CD4-positive, alpha-beta T cell treated with Interleukin-12 subunit alpha and Interleukin-12 subunit beta, for 1 hour (primary cell): ENCODE measurements at regions not wholly inside any gene's neighbourhood (a gene's known extent, or its start where the extent isn't known, plus 50 kb on each side); places are given as distances from the start of the nearest gene placed in this dataset.
"Not testable (repeated sequence)": the region's sequence is repeated elsewhere in the genome, so short reads cannot be mapped to it uniquely, and the experiment has no call there.

Source experiments
- DNase-seq: peaks from one replicate; pipeline ENCODE4 v3.0.0-alpha.2; 2020

DNA sequence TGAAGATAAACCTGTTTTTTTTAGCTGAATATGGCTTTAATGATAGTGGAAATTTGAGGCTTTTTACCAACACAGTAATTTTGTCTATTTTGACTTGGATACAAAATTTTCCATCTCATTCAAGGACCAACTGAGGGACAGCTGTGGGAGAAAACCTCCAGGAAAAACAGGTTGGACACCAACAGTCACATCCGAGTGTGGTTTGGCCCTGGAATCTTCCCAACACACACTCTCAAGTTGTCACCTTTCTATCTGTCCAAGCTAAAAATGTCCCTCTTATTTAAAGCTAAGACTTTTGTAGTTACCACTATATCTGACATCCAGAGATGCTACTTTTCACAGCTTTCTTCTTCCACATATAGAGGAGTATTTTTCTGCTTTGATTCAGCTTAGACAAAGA lies 404.9 kb downstream of the PCDH7 start:
- no peak for DNase-seq

- no peak for DNase-seq
These were observed 405.3 kb downstream of the PCDH7 start for GRCh38 chr4:31125496-31125895.

DNA sequence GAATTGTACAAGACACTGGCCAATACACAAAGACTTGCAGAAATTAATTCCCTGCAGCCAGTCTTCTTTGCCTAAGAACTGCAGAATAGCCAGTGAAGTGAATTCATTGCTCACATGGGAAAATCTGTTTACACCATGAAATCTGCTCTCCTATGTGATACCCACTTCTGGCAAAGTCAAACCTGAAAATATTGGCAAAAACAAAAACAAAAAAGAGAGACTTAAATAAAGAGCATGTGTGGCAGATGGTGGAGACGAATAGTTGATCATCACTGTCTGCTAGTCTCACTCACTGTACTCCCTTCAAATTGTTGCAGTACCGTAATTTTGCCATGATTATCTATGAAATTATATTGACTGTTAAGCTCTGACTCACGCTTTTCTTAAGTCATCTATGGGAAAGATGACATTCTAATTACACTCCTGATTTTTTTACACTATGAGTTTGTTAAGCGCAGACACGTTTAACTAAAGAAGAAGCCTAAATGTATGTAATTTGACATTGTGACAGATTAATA lies 406.8 kb downstream of the PCDH7 start:
- no peak for DNase-seq

DNA sequence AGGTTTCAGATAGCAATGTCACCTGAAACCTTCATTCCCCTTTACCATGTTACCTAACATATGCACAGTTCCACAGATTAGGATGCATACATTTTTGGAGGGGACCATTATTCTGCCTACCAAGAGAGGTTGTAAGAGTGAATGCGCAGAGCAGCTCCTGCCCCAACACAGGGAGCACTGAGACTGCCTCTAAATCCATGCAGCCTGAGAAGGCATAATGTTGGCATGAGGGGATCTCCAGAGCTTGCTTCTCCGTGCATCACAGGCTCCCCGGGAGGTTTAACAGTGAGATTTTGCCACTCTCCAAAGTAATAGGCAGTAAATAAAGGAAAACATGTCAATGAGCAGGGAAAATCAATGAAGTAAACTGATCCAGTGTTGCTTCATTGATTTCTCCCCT lies 410.8 kb downstream of the PCDH7 start:
- DNase-seq, result no peak

DNA sequence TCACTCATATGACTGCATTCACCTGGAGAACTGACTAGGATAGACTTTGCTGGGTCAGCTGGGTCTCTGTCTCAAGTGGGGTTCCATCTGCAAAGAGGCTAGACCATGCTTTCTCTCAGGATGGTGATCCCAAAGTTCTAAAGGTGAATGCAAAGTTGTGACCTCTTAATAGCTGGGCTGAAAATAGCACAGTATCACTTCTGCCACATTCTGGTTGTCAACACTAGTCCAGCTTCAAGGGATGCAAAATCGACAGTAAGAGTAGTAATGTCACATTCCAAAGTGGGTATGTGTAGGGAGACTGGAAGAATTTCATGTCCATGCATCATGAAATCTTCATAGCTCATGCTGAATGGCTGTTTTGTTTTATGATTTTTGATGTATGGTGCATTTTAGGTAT lies 414.6 kb downstream of the PCDH7 start:
- DNase-seq, result no peak

- DNase-seq, result no peak
These were observed 419.6 kb downstream of the PCDH7 start for GRCh38 chr4:31139767-31140166.

DNA sequence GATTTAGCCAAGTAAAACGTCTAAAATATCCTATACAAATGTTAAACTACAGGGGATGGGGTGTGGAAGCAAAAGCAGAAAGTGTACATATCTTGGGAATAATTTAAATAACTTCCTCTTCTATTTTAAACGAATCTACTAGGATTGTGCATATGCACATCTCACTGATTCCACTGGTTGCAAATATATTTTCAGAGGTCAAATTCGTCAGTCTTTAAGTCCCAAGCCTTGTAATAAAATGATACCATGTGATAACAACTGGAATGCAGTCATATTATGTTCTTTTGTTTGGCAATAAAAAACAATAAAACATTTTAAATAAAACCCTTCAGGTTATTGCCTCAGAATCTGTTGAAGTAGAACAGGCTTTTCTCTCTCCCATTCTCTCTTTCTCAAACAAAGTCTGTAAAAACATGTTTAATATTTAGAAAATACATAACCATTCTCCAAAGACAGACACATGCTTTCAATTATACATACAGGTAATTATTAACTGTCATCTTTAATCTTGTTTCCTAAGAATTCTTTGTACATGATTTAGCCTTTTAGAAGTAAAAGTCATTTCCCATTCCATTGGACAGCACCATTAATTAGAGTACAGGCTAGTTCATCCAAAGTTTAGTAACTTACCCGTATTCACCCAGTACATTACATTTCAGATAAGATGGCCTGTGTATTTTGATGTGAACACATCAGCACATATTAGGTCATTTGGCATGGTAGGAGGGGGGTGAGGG lies 421.1 kb downstream of the PCDH7 start:
- no peak for DNase-seq

DNA sequence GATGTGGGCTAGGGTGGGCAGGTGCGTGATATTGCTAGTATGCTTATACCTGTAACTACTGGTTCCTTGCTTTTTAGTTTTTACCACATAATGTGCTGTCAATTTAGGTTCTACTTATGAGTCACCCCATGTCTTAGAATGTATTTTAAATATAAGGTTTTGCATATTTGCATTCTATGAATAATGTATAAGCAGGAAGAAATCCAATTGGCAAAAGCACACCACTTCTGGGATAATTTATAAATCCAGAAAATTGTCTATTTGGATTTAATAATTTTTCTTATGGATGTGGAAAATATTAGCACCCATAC lies 421.6 kb downstream of the PCDH7 start:
- no peak for DNase-seq

DNA sequence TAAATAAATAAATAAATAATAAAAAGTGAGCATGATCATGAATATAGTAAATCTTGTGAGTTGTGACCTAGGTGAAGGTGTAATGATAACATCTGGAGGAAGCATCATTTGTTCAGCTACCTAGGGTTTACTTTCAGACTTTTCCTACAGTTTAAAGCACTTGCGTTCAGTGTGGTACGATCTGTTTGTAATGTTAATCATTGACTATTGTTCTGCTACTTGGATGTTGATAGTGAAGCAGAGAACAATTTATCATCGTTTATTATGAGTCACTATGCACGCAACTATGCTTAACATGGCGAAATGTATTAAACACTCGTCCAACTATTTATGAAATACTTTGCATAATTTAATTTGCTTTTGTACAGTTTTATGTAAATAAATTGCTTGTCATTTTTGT lies 426.2 kb downstream of the PCDH7 start:
- no peak for DNase-seq

DNA sequence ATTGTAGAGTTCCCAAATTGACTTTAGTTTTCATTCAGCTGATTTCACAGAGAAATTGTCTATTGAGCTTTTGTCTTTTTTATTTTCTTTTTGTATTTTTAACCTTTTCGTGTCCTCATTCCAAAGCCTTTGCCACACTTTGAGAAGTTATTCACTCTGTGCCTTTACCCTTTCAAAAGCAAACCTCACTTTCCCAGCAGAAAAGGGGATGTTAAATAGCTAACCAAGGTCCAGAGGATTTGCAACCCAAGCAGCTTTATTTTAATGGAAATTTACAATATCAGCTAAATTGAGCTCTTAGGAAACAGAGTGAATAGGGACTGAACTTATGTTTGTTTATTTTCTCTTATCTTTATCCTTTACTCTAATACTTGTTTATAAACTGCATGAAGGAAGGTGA lies 428.8 kb downstream of the PCDH7 start:
- DNase-seq, result no peak

DNA sequence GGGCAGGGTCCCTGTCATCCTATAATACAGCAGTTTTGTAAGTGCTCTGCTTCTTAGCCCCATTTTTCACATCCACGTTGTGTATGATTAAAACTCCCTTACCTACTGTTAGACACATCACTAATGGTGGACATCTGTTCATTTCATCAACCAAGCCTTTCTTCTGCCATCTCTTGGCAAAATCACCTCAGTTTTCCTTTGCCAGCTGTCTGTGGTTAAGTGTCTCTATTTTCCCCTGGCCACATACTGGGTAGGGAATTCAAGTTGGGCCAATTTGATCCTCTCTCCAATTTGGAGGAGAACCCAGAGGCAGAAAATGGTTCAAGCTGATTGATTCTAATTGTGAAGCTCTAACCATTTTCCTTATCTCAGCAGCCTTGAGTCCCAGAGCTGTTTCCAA lies 436.1 kb downstream of the PCDH7 start:
- DNase-seq, result no peak

DNA sequence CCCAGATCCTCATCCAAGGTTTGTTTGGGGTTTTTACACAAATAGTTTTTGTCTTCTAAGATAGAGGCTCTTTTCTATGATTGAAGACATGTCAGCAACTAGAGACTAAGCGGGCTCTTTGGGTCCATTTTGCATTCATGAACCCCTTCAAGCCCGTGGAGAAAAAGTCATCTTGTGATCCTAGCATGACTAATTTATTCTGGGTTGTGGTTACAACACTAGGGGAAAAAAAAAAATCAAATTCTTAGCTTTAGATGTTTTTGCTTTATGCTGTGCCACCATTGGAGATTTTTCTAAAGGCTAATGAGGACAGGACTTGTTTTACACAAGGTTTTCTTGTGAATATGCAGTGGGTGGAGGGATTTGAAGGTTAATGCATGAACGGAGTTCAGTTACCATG lies 440.0 kb downstream of the PCDH7 start:
- no peak for DNase-seq

- no peak for DNase-seq
These were observed 449.7 kb downstream of the PCDH7 start for GRCh38 chr4:31169846-31170245.

DNA sequence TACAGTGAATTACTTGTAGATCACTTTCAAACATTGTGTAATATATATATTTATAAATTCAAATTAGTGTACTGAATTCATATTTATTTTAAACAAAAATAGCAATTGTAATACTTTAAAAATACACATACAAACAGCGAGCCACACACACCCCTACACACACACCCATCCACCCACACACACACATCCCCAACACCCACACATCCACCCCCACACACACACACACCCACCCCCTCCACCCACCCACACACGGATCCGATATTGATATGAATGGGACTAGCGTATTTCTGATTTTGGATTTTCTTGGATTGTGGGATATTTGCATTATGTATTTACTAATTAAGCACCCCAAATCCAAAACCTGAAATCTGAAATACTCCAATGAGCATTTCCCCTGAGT lies 451.2 kb downstream of the PCDH7 start:
- DNase-seq, result no peak

GRCh38 chr4:31175242-31175910 lies 455.2 kb downstream of the PCDH7 start:
- no peak for DNase-seq

DNA sequence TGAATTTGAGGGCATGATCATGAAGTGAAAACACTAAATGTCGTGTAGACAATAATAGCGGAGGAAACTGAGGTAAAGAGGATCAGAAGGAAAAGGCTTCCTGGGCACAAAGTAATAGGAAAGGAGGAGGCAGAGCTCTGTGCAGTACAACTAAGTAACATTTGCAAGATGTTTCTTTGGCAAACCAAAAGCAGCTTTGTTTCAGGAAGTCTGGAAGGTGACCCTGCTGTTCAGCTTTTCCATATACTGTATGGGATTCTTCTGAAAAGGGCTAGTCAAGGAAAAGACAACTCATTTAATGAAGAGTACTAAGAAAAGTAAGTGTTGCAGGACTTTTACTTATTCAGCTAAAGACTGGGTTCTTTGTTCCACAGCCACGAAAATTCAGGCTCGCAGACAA lies 463.1 kb downstream of the PCDH7 start:
- DNase-seq, result no peak

DNA sequence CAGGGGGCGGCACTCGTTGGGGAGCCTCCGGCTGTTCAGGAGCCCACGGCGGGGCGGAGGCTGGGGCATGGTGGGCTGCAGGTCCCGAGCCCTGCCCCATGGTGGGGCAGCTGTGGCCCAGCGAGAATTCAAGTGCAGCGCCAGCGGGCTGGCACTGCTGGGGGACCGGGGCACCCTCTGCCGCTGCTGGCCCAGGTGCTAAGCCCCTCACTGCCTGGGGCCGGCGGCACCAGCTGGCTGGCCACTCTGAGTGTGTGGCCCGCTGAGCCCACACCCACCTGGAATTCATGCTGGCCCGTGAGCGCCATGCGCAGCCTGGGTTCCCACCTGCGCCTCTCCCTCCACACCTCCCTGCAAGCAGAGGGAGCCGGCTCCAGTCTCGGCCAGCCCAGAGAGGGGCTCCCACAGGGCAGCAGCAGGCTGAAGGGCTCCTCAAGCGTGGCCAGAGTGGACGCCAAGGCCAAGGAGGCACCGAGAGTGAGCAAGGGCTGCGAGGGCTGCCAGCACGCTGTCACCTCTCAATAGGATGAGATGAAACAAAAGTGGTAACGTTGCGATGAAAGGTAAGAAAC lies 464.9 kb downstream of the PCDH7 start:
- no peak for DNase-seq

- no peak for DNase-seq
These were observed 467.8 kb downstream of the PCDH7 start for GRCh38 chr4:31187979-31188378.

DNA sequence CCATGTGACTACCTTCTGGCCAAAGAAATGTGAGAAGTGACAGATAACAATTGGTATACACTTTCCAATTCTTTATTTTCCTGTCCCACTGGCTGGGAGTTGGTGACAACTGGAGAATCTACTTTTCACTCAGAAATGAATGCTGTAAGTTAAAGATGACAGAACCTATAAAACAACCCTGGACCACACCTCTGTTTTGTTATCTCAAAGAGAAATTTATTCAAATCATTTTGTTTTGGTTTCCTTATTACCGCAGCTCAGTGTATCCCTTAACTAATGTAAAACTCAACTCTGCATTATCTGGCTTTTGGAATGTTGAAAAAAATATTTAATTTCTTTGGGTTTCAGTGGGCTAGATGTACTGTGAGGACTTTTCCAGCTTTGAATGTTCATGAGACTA lies 469.8 kb downstream of the PCDH7 start:
- DNase-seq, result no peak

DNA sequence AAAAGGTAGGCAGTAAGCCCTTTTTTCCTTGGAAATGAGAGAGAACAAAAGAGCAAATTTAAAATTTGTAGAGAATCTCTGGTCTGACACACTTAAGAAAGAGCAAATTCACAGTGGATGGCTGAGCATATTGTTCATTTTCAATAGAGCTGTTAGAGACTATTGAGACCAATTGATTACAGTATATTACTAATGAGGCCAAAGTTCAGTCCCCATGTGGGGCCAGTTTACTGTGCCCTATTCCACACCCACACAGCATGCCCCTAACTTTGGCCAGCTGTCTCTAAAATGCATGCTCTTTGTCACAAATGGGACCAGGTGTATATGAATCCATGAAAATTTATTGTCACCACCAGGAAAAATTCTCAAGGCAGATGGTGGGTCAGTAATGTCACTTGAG lies 470.5 kb downstream of the PCDH7 start:
- no peak for DNase-seq

DNA sequence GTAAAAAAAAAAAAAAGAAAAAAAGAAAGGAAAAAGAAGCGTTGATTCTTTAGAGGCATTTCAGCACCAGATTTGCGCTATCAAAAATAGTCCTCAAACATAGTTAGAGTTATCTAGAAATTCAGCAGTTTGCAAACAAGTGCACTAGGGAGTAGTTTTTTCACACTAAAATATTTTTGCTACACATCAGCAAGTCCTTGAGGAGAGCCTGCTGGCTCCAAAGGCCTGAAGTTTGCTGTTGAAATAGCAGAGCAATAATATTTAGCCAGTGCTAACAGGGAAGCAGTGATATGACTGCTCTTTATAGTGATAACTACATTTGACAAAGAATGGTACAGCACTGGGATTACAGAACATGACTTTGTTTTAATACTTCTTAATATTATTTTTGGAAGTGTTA lies 472.2 kb downstream of the PCDH7 start:
- DNase-seq, result no peak

DNA sequence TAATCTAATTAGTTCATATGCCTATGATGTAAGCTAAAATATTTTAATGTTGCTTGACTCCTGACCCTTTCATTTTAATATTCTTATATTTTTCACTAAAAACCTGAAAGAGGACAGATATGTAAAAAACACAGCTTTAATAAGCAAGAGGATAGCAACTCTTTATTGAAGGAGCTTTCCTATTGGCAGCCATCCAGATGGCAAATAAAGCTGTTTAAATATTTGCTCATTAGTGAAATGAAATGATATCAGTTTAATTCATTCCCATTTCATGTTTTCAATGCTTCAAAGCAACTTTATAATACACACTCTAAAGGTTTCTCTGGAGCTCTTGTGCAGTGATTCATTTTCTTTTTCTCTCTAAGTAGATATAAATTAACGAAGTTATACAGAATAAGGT lies 473.4 kb downstream of the PCDH7 start:
- no peak for DNase-seq

DNA sequence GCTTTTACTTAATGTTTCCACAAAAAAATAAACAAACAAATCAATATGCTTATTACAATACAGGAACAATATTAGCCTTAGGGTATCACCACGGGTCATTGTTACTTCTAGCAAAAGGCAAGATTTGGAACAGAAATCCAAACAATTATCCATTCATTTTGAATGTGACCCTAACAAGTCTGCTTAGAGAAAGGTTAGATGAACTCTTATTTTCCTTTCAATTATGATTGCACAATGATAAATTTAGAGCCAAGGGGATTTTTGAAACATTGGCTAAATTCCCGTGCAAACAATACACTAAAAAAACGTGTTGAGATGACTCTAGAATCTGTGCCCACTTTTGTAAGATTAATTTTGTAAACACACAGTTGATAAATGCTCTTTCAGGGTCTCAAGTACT lies 474.7 kb downstream of the PCDH7 start:
- DNase-seq, result no peak

DNA sequence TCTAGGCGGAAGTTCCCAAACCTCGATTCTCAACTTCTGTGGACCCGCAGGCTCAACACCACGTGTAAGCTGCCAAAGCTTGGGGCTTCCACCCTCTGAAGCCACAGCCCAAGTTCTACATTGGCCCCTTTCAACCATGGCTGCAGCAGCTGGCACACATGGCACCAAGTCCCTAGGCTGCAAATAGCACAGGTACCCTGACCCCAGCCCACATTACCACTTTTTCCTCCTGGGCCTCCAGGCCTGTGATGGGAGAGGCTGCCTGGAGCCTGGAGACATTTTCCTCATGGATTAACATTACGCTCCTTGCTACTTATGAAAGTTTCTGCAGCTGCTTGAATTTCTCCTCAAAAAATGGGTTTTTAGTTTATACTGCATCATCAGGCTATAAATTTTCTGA lies 479.5 kb downstream of the PCDH7 start:
- DNase-seq, result no peak

DNA sequence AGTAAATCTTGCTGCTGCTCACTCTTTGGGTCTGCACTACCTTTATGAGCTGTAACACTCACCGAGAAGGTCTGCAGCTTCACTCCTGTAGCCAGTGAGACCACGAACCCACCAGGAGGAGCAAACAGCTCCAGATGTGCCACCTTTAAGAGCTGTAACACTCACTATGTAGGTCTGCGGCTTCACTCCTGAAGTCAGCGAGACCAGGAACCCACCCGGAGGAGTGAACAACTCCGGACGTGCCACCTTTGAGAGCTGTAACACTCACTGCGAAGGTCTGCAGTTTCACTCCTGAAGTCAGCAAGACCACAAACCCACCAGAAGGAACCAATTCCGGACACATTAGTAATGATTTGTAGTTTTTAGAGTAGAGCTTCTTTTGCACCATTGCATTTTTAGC lies 481.9 kb downstream of the PCDH7 start:
- DNase-seq, result not testable (repeated sequence)
